Activated T-helper 17 cell treated with anti-CD3 and anti-CD28 coated beads, Interleukin-2, amount 50 U/mL, for 72 hours (primary cell): ENCODE measurements at regions not wholly inside any gene's neighbourhood (a gene's known extent, or its start where the extent isn't known, plus 50 kb on each side); places are given as distances from the start of the nearest gene placed in this dataset.
"Not testable (repeated sequence)": the region's sequence is repeated elsewhere in the genome, so short reads cannot be mapped to it uniquely, and the experiment has no call there.

Source experiments
- ATAC-seq: fragments of 150-1000 bp; cut with Tn5 transposase; replicated peaks from 2 replicates; pipeline ENCODE4 v1.10.0; 2021; ENCODE audit warnings: mild to moderate bottlenecking, moderate library complexity
- H3K27ac Mint-ChIP-seq: one replicate; pipeline ENCODE4 v1.8.0; 2022; ENCODE audit warnings: mixed read lengths
- H3K27me3 Mint-ChIP-seq: one replicate; pipeline ENCODE4 v1.8.0; 2022; ENCODE audit warnings: mixed read lengths
- H3K36me3 Mint-ChIP-seq: one replicate; pipeline ENCODE4 v1.8.0; 2022; ENCODE audit warnings: low read depth, mild to moderate bottlenecking, mixed read lengths
- H3K4me1 Mint-ChIP-seq: one replicate; pipeline ENCODE4 v1.8.0; 2022; ENCODE audit warnings: mixed read lengths
- H3K4me3 Mint-ChIP-seq: one replicate; pipeline ENCODE4 v1.8.0; 2022; ENCODE audit warnings: mild to moderate bottlenecking, mixed read lengths
- H3K9me3 Mint-ChIP-seq: one replicate; pipeline ENCODE4 v1.8.0; 2022; ENCODE audit warnings: mixed read lengths

GRCh38 chr9:34767087-34767486 is 57.2 kb upstream of the CCL21 start:
- H3K4me1 Mint-ChIP-seq, H3K4me3 Mint-ChIP-seq, H3K9me3 Mint-ChIP-seq, ATAC-seq, H3K27ac Mint-ChIP-seq, H3K36me3 Mint-ChIP-seq: not testable (repeated sequence)
- peaks cover 27% of the 10 kb centered on the region for H3K27me3 Mint-ChIP-seq

GRCh38 chr9:34760196-34761040 is 50.5 kb upstream of the CCL21 start:
- peak; percentile 78 for ATAC-seq
- H3K4me1 Mint-ChIP-seq, H3K9me3 Mint-ChIP-seq, H3K27ac Mint-ChIP-seq, H3K4me3 Mint-ChIP-seq, H3K36me3 Mint-ChIP-seq: not testable (repeated sequence)
- H3K27me3 Mint-ChIP-seq: peaks cover 26% of the 10 kb centered on the region
